K562 (cell line): ENCODE measurements at regions not wholly inside any gene's neighbourhood (a gene's known extent, or its start where the extent isn't known, plus 50 kb on each side); places are given as distances from the start of the nearest gene placed in this dataset.

ENCODE experiments used
- ATAC-seq: fragments of 200-7000 bp; cut with Tn5 transposase; 3 replicates; pipeline ENCODE4 v1.9.1; 2020; ENCODE audit warnings: moderate library complexity
- BruUV-seq: library from RNA; stranded (reverse); fragments of 400-500 nt; replicated peaks from 2 replicates; lab custom pipeline; 2021; lab: Mats Ljungman, UMichigan
- CTCF ChIA-PET: fragments of 300-600 bp; formaldehyde crosslinking; extraction: SDS; loops from one replicate; lab custom pipeline; 2021; ENCODE audit warnings: low intra/inter-chr PET ratio; lab: Yijun Ruan, JAX
- POLR2A ChIA-PET: fragments of 300-600, 350-650 bp; sonication (Branson Sonifier 250); formaldehyde crosslinking; extraction: SDS; loops from one replicate; lab custom pipeline; 2021; ENCODE audit warnings: antibody characterized with exemption, inconsistent platforms; lab: Yijun Ruan, JAX
- DNase-seq, 4 experiments: peaks; one replicate each; pipeline versions ENCODE4 v3.0.0 to v3.0.0-alpha.2; 2011 to 2018; ENCODE audit warnings: low spot score in 3 of 4, mixed read lengths in 3 of 4; ENCODE audit errors: extremely low read depth in 1 of 4
- FAIRE-seq: peaks from 2 replicates; lab custom pipeline; 2011; peaks lifted over from hg19 to GRCh38; lab: Jason Lieb, UNC
- H2AFZ ChIP-seq: 2 replicates; pipeline ENCODE4 v1.6.0; 2011; ENCODE audit warnings: low read depth, low read length, control low read depth, inconsistent platforms
- H3K27ac ChIP-seq: fragments of 200-600 bp; 3 replicates; pipeline ENCODE4 v1.8.0; 2011; ENCODE audit warnings: low read depth, mild to moderate bottlenecking, control low read depth, inconsistent platforms, low read length, moderate library complexity, mixed read lengths; ENCODE audit errors: extremely low read depth
- H3K27me3 ChIP-seq, 2 experiments: fragments of 300-600 bp in 1 of 2; 2 replicates in 1 of 2; 3 replicates in 1 of 2; pipeline versions ENCODE4 v1.6.0 to v1.8.0; 2011; ENCODE audit warnings: inconsistent platforms in 2 of 2, low read length in 2 of 2, mild to moderate bottlenecking in 1 of 2, mixed read lengths in 1 of 2, moderate library complexity in 1 of 2; ENCODE audit not compliant: control insufficient read depth in 2 of 2, insufficient read depth in 2 of 2
- H3K36me3 ChIP-seq: fragments of 300-600 bp; 3 replicates; pipeline ENCODE4 v1.8.0; 2011; ENCODE audit warnings: mild to moderate bottlenecking, low read length, inconsistent platforms; ENCODE audit not compliant: control insufficient read depth, insufficient read depth
- H3K4me1 ChIP-seq, 2 experiments: fragments of 200-600 bp in 1 of 2; replicated peaks in 1 of 2; 2 replicates in 1 of 2; 3 replicates in 1 of 2; pipeline versions ENCODE4 v1.5.1 to v1.8.0; 2011; ENCODE audit warnings: inconsistent platforms in 2 of 2, low read length in 2 of 2, mild to moderate bottlenecking in 1 of 2, mixed read lengths in 1 of 2, moderate library complexity in 1 of 2; ENCODE audit not compliant: control insufficient read depth in 2 of 2, insufficient read depth in 2 of 2
- H3K4me2 ChIP-seq: 2 replicates; pipeline ENCODE4 v1.6.1; 2011; ENCODE audit warnings: low read length, control low read depth, inconsistent platforms, mixed read lengths; ENCODE audit not compliant: insufficient read depth
- H3K4me3 ChIP-seq: fragments of 200-600 bp; sonication (generic), shearing (Covaris generic); 2 replicates; pipeline ENCODE4 v1.5.1; 2016; ENCODE audit warnings: control low read depth, inconsistent platforms
- H3K79me2 ChIP-seq: fragments of 200-600 bp; 3 replicates; pipeline ENCODE4 v1.8.0; 2011; ENCODE audit warnings: low read length, inconsistent platforms; ENCODE audit not compliant: control insufficient read depth, insufficient read depth
- H3K9ac ChIP-seq, 2 experiments: 2 replicates each; pipeline versions ENCODE4 v1.6.0 to v1.6.1; 2011; ENCODE audit warnings: low read depth in 2 of 2, low read length in 2 of 2, control low read depth in 1 of 2, inconsistent platforms in 1 of 2, mild to moderate bottlenecking in 1 of 2, mixed read lengths in 1 of 2; ENCODE audit not compliant: insufficient read depth in 1 of 2
- H3K9me1 ChIP-seq: one replicate; pipeline ENCODE4 v1.6.0; 2011; ENCODE audit warnings: inconsistent platforms, mild to moderate bottlenecking, low read length, moderate library complexity; ENCODE audit not compliant: control insufficient read depth, insufficient read depth
- H3K9me3 ChIP-seq: replicated peaks from 2 replicates; pipeline ENCODE4 v1.5.1; 2011; ENCODE audit warnings: low read depth, low read length, inconsistent platforms; ENCODE audit not compliant: control insufficient read depth, insufficient read depth
- H4K20me1 ChIP-seq: replicated peaks from 2 replicates; pipeline ENCODE4 v1.6.1; 2011; ENCODE audit warnings: low read length, inconsistent platforms, mixed read lengths; ENCODE audit not compliant: control insufficient read depth, insufficient read depth
- ATF6 ChIP-seq: sonication (generic); formaldehyde crosslinking; IDR thresholded peaks from 2 replicates; pipeline ENCODE4 v1.4.0; 2020; ENCODE audit warnings: mild to moderate bottlenecking, missing genetic modification reagents
- DMBX1 ChIP-seq: fragments of 250-450 bp; sonication (Bioruptor Pico); IDR thresholded peaks from 2 replicates; pipeline ENCODE4 v1.8.0; 2022; ENCODE audit warnings: inconsistent platforms, mild to moderate bottlenecking, moderate library complexity, borderline replicate concordance
- DPF2 ChIP-seq: fragments of 450-650 bp; IDR thresholded peaks from 2 replicates; pipeline ENCODE4 v1.6.1; 2016
- HLTF ChIP-seq: fragments of 450-650 bp; IDR thresholded peaks from 2 replicates; pipeline ENCODE4 v1.6.1; 2016
- HNRNPUL1 ChIP-seq: fragments of 200-400 bp; formaldehyde crosslinking; IDR thresholded peaks from 2 replicates; pipeline ENCODE4 v1.6.1; 2017; ENCODE audit warnings: low read length
- KLF13 ChIP-seq: fragments of 450-650 bp; IDR thresholded peaks from 2 replicates; pipeline ENCODE4 v1.6.1; 2016; ENCODE audit warnings: missing genetic modification characterization, low read depth, mild to moderate bottlenecking, missing compliant biosample characterization, moderate library complexity, borderline replicate concordance
- NEUROD1 ChIP-seq: fragments of 150-350 bp; IDR thresholded peaks from 2 replicates; pipeline ENCODE4 v1.6.1; 2014; ENCODE audit warnings: borderline replicate concordance, low read length, low read depth; ENCODE audit not compliant: partially characterized antibody
- NFIX ChIP-seq: fragments of 250-450 bp; sonication (Bioruptor Pico); IDR thresholded peaks from 2 replicates; pipeline ENCODE4 v1.4.0; 2020; ENCODE audit warnings: low read depth, mild to moderate bottlenecking, moderate library complexity
- SP2 ChIP-seq: IDR thresholded peaks from 2 replicates; pipeline ENCODE4 v1.6.1; 2011; ENCODE audit warnings: mild to moderate bottlenecking, low read depth, low read length, moderate library complexity; ENCODE audit not compliant: poor library complexity, severe bottlenecking; ENCODE audit errors: extremely low read depth
- ZFP1 ChIP-seq: fragments of 450-650 bp; formaldehyde crosslinking; IDR thresholded peaks from 2 replicates; pipeline ENCODE4 v1.4.0; 2020; ENCODE audit warnings: mild to moderate bottlenecking, mixed read lengths
- ZNF134 ChIP-seq: fragments of 250-450 bp; sonication (Bioruptor Pico); conservative IDR thresholded peaks from 2 replicates; pipeline ENCODE4 v1.4.0; 2020
- ZNF253 ChIP-seq: fragments of 250-450 bp; sonication (Bioruptor Pico); conservative IDR thresholded peaks from 2 replicates; pipeline ENCODE4 v1.6.1; 2021; ENCODE audit warnings: mild to moderate bottlenecking
- WGBS: fragments of 100-300 bp; shearing (Covaris generic); methylation state at CpG from one replicate; pipeline ENCODE4 v1.1.6; 2016; ENCODE audit warnings: low coverage, mixed read lengths; ENCODE audit not compliant: insufficient coverage; ENCODE audit errors: missing lambda C conversion rate; 5-methylcytosine and 5-hydroxymethylcytosine counted together
- in situ Hi-C: fragments of 300-500 bp; cut with MboI; formaldehyde crosslinking; loops from 4 replicates; pipeline ENCODE4 v1.15.0; 2018; ENCODE audit warnings: inconsistent platforms, mixed read lengths
- intact Hi-C: fragments of 100-400 bp; cut with micrococcal nuclease; formaldehyde crosslinking; loops from 2 replicates; pipeline ENCODE4 v1.14.2; 2022

DNA sequence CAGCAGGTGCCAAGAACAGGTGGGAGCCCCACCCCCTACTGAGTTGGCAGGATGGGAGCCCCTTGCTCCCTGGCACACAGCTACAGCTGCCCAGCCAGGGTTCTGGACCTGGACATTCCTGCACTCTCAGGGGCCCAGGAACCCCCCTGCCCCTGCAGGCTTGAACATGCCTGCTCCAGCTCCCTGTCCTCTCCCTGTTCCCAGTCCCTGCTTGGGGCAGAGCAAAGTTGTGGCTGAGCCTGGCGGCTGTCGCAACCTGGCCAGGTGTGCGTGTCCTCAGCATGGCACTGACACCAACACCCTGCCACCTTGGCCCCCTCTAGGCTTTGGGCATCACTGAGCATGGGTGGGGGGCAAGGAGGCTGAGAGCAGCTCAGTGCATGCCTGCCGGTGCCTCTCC lies 491.2 kb upstream of the NOX3 start (continued):
- TF ChIP-seq SP2 = no peak

- Histone ChIP-seq H3K9me3 (no peaks in the 10 kb centered on the region), H3K4me1 (no peaks in the 10 kb centered on the region), H2AFZ (no peak overlapping the region), H3K79me2 (no peaks in the 10 kb centered on the region), H3K4me3 (no peak overlapping the region), H3K9ac (no peak overlapping the region), H4K20me1 (no peaks in the 10 kb centered on the region), H3K27me3 (no peaks in the 10 kb centered on the region), H3K27ac (no peak overlapping the region), H3K36me3 (no peaks in the 10 kb centered on the region), H3K4me2 (no peak overlapping the region), H3K9me1 (no peaks in the 10 kb centered on the region)
- ChIA-PET CTCF (no interaction called here), POLR2A (no interaction called here)
- FAIRE-seq (no peak), ATAC-seq (no peak), DNase-seq (no peak)
- BruUV-seq = no TSS peak
- in situ Hi-C loops = no loop called here
- WGBS = 0% methylated on average over 1 of the region's 1 CpG
- TF ChIP-seq HNRNPUL1 (no peak), KLF13 (tag) (no peak), NFIX (no peak), HLTF (no peak), DPF2 (no peak), DMBX1 (CRISPR knock-in tag) (no peak), ZNF134 (CRISPR knock-in tag) (no peak), ZNF253 (CRISPR knock-in tag) (no peak), NEUROD1 (no peak), ZFP1 (CRISPR knock-in tag) (no peak), ATF6 (CRISPR knock-in tag) (no peak)
- intact Hi-C loops = no loop called here
Measured at GRCh38 chr6:155943635-155944034, 488.0 kb upstream of the NOX3 start.
